ENCODE measurements at regions not wholly inside any gene's neighbourhood (a gene's known extent, or its start where the extent isn't known, plus 50 kb on each side); places are given as distances from the start of the nearest gene placed in this dataset.

- H3K27me3 Mint-ChIP-seq (ENCODE audit: low read depth), result no peaks in the 10 kb centered on the region; the same call in 1 of the 2 replicates
- no peak overlapping the region for H3K4me3 Mint-ChIP-seq
Observed at GRCh38 chr10:108615576-108616320, 1307.6 kb downstream of the XPNPEP1 start.

More at GRCh38 chr10:108615576-108616320, 1307.6 kb downstream of the XPNPEP1 start:
- H3K4ac ChIP-seq (ENCODE audit: low read depth, low read length), result no peak overlapping the region
- Mint-ChIP-seq H3K4me1 (peaks cover 6 to 8% of the 10 kb centered on the region in 2 experiments; a peak in 3 of 4 replicates), H3K36me3 (ENCODE audit: insufficient read depth in 1 of 3, low read depth in 3 of 3) (no peaks in the 10 kb centered on the region), H3K9me3 (no peaks in the 10 kb centered on the region), H3K27ac (no peak overlapping the region)
- H3K79me2 ChIP-seq (ENCODE audit: insufficient read depth, low read length), result no peaks in the 10 kb centered on the region
- no peak overlapping the region for H4K5ac ChIP-seq (ENCODE audit: insufficient read length, low read depth, low read length)
- H2BK15ac ChIP-seq (ENCODE audit: low read depth, low read length), result no peak overlapping the region
- H2BK12ac ChIP-seq (ENCODE audit: insufficient read length, low read depth, low read length), result no peak overlapping the region
- TF ChIP-seq CTCF (conservative IDR thresholded peaks at IDR 0.05), result no peak
- H3K56ac ChIP-seq (ENCODE audit: insufficient read length, low read depth, low read length), result no peak overlapping the region
- H4K20me1 ChIP-seq (ENCODE audit: control insufficient read depth, insufficient read depth, insufficient read length), result no peaks in the 10 kb centered on the region
- WGBS (ENCODE audit: extremely low coverage, insufficient read length, low lambda C conversion rate), result no CpG with 5 or more reads among the region's 3 CpGs
- no peak for DNase-seq
- no peak overlapping the region for H2AFZ ChIP-seq (ENCODE audit: low read length)
- H4K91ac ChIP-seq (ENCODE audit: insufficient read length, low read depth, low read length), result no peak overlapping the region
- H2BK120ac ChIP-seq (ENCODE audit: low read depth, low read length, poor library complexity, severe bottlenecking), result no peak overlapping the region
- H3K18ac ChIP-seq (ENCODE audit: insufficient read length, low read depth, low read length), result no peak overlapping the region
- H3T11ph ChIP-seq (ENCODE audit: low read length), result no peak overlapping the region
- no peaks in the 10 kb centered on the region for H3K79me1 ChIP-seq (ENCODE audit: insufficient read depth, low read depth, low read length, poor library complexity, severe bottlenecking)
- H2BK5ac ChIP-seq (ENCODE audit: insufficient read length, low read length), result no peak overlapping the region
- H3K14ac ChIP-seq (ENCODE audit: insufficient read depth, low read length), result no peak overlapping the region
- H3K23me2 ChIP-seq (ENCODE audit: insufficient read length, low read depth, low read length, poor library complexity, severe bottlenecking), result no peaks in the 10 kb centered on the region
- H3K27me3 ChIP-seq (ENCODE audit: insufficient read depth, low read length), result no peaks in the 10 kb centered on the region
- H3K23ac ChIP-seq (ENCODE audit: insufficient read length, low read depth, low read length), result no peak overlapping the region
- no peaks in the 10 kb centered on the region for H3K9me3 ChIP-seq (ENCODE audit: control insufficient read depth, low read depth, low read length)
- H3K4me1 ChIP-seq (ENCODE audit: insufficient read depth, low read length), result no peaks in the 10 kb centered on the region
- no peak overlapping the region for H2BK20ac ChIP-seq (ENCODE audit: low read depth, low read length, poor library complexity, severe bottlenecking)
- H2AK5ac ChIP-seq (ENCODE audit: insufficient read length, low read length), result no peak overlapping the region
- H3K9ac ChIP-seq (ENCODE audit: extremely low read depth, insufficient read length, low read length), result no peak overlapping the region
- H4K8ac ChIP-seq (replicated peaks; ENCODE audit: insufficient read length, low read depth, low read length), result no peak overlapping the region
- no peak overlapping the region for H3K27ac ChIP-seq (ENCODE audit: insufficient read length, low read depth, low read length)
- H3K4me2 ChIP-seq (ENCODE audit: insufficient read depth, insufficient read length, low read length), result no peak overlapping the region

Data from H9 (cell line).